Thyroid gland (tissue), 4 donors: ENCODE measurements at regions not wholly inside any gene's neighbourhood (a gene's known extent, or its start where the extent isn't known, plus 50 kb on each side); places are given as distances from the start of the nearest gene placed in this dataset.

Experiments
- DNase-seq, 2 donors: peaks; one replicate each; pipeline ENCODE4 v3.0.0-alpha.2; 2019
- H3K27ac ChIP-seq, 3 donors: fragments of 200-600 bp; sonication (generic); 1 replicate in 2 of 3; 2 replicates in 1 of 3; pipeline ENCODE4 v1.5.1; 2016 to 2019; ENCODE audit warnings: mild to moderate bottlenecking in 1 of 3, moderate library complexity in 1 of 3
- H3K27me3 ChIP-seq: fragments of 200-600 bp; sonication (generic); one replicate; pipeline ENCODE4 v1.5.1; 2019
- H3K36me3 ChIP-seq, 2 donors: fragments of 200-600 bp; sonication (generic); one replicate each; pipeline ENCODE4 v1.5.1; 2016 to 2019
- H3K4me1 ChIP-seq, 2 donors: fragments of 200-600 bp; sonication (generic); one replicate each; pipeline ENCODE4 v1.5.1; 2017 to 2019
- H3K4me3 ChIP-seq, 3 donors: fragments of 200-600 bp; sonication (generic); replicated peaks in 1 of 3; 1 replicate in 2 of 3; 2 replicates in 1 of 3; pipeline ENCODE4 v1.5.1; 2016; ENCODE audit warnings: mild to moderate bottlenecking in 1 of 3
- H3K9me3 ChIP-seq: fragments of 200-600 bp; sonication (generic); one replicate; pipeline ENCODE4 v1.5.1; 2017
- POLR2A ChIP-seq, 2 donors: fragments of 450-650 bp; IDR thresholded peaks; one replicate each; pipeline ENCODE4 v1.6.1; 2017; ENCODE audit warnings: antibody characterized with exemption in 2 of 2, mild to moderate bottlenecking in 2 of 2, moderate library complexity in 1 of 2
- WGBS, 2 donors: methylation state at CpG; one replicate each; pipeline ENCODE4 v1.1.5; 2017; 5-methylcytosine and 5-hydroxymethylcytosine counted together
- intact Hi-C: fragments of 100-400 bp; cut with DNase I; formaldehyde crosslinking; loops from one replicate; pipeline ENCODE4 v1.15.1; 2023
- TF ChIP-seq, protein P1 (sequence below), 6 experiments: fragments of 200-600 bp in 3 of 6; fragments of 450-650 bp in 3 of 6; sonication (generic) in 3 of 6; IDR thresholded peaks; one replicate each; pipeline ENCODE4 v1.5.1; 2016 to 2019; ENCODE audit warnings: antibody characterized with exemption in 6 of 6, mild to moderate bottlenecking in 2 of 6, inconsistent platforms in 1 of 6, moderate library complexity in 1 of 6

DNA sequence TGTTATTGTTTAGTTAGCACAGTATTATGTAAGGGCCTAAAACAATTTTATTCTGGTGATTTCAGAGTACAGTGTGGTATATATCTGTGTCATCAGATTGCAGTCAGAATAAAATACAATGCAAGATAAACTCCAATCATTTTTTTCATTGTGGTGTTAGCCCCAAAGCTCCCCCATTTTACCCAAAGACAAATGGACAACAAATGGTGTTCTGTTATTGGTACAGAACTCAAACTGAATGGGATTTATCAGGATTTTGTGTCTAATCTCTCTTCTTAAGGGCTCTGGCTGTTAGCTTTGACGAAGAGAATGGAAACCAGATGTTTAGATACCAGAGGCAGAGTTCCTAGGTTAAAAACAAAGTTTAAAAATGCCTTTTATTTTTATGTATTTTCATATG, 163.1 kb upstream of the USP25 start:
- 47 to 58% methylated on average over 1 of the region's 1 CpG for WGBS, 2 donors
- no peak overlapping the region for H3K27ac ChIP-seq
- H3K36me3 ChIP-seq: no peaks in the 10 kb centered on the region
- DNase-seq: no peak
- no peak overlapping the region for H3K4me3 ChIP-seq
- no peaks in the 10 kb centered on the region for H3K4me1 ChIP-seq
- H3K9me3 ChIP-seq: no peaks in the 10 kb centered on the region
- intact Hi-C loops: no loop called here
- H3K27me3 ChIP-seq: no peaks in the 10 kb centered on the region
- TF ChIP-seq, protein P1, sequence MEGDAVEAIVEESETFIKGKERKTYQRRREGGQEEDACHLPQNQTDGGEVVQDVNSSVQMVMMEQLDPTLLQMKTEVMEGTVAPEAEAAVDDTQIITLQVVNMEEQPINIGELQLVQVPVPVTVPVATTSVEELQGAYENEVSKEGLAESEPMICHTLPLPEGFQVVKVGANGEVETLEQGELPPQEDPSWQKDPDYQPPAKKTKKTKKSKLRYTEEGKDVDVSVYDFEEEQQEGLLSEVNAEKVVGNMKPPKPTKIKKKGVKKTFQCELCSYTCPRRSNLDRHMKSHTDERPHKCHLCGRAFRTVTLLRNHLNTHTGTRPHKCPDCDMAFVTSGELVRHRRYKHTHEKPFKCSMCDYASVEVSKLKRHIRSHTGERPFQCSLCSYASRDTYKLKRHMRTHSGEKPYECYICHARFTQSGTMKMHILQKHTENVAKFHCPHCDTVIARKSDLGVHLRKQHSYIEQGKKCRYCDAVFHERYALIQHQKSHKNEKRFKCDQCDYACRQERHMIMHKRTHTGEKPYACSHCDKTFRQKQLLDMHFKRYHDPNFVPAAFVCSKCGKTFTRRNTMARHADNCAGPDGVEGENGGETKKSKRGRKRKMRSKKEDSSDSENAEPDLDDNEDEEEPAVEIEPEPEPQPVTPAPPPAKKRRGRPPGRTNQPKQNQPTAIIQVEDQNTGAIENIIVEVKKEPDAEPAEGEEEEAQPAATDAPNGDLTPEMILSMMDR (IDR thresholded peaks at IDR 0.05): no peak
- TF ChIP-seq POLR2A (IDR thresholded peaks at IDR 0.05): no peak

DNA sequence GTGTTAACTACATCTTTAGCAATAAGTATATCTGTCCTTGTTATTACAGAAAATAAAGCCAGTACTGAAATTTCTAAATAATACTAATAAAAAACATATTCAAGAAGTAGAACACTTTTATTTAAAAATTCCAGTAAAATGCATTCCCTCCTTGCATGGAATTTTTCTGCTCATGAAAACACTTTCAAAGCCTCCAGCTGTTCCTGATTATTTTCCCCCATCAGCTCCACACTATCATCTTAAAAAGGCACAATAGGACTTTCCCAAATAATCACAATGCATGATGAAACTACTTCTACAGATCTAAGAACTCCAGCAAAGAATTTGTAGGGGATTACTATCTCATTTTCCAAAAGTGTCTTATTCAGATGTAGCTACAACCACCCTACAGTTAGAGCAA, 162.6 kb upstream of the USP25 start:
- Histone ChIP-seq H3K9me3 (no peaks in the 10 kb centered on the region), H3K4me3 (no peak overlapping the region), H3K36me3 (no peaks in the 10 kb centered on the region), H3K27ac (no peak overlapping the region), H3K4me1 (no peaks in the 10 kb centered on the region), H3K27me3 (no peaks in the 10 kb centered on the region)
- TF ChIP-seq, protein P1 (IDR thresholded peaks at IDR 0.05): no peak
- TF ChIP-seq POLR2A (IDR thresholded peaks at IDR 0.05): no peak
- intact Hi-C loops: no loop called here
- DNase-seq: no peak

DNA sequence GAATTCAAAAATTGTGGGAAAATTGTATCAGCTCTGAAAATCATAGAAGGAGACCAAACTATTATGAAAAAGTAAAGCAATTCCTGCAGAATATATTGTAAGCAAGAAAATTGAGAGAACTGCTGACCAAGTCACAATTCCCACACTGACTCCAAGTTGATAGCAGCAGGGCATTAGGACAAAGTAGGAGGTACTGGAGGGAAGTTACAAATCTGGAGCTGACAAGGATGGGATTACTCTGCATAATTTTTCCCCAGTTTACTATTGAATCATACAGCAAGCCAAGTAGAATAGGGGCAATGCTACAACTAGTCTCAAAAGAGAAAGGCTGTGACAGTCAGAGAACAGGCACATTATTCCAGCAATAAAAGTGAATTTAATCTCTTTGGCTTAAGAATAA, 161.3 kb upstream of the USP25 start:
- Histone ChIP-seq H3K27me3 (no peaks in the 10 kb centered on the region), H3K27ac (no peak overlapping the region), H3K4me1 (no peaks in the 10 kb centered on the region), H3K36me3 (no peaks in the 10 kb centered on the region), H3K9me3 (no peaks in the 10 kb centered on the region), H3K4me3 (no peak overlapping the region)
- no peak for DNase-seq
- TF ChIP-seq POLR2A (IDR thresholded peaks at IDR 0.05): no peak
- TF ChIP-seq, protein P1 (IDR thresholded peaks at IDR 0.05): no peak
- intact Hi-C loops: no loop called here

DNA sequence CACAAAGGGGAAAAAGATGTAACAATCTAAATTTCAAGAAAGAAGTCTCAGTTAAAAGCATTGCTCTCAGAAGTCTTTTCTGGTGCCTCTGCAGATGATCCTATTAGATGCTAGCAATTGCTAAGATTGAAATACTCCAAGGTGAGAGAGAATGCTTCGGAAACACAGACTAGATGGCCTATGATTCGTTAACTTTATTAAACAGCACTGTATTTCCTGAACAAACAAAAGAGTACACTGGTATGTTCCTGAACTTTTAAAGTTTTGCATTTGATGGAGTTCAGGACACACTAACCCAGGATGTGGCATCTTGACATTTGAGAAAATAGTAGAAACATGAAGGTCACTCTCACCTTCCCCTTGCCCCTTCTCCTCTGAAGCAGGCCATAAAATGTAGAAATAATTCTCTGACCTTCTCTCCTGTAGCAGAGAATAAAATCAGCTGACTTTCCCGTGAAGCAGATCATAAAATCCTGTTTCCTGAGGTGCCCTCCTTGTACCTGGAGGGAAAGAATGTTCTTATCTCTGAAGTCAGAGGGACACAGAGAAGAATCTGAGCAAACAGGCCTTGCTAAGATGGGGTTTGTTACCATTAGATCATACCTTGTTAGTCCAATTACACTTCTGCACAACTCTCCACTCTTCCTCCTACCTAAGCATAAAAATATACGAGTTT, 142.9 kb upstream of the USP25 start:
- TF ChIP-seq POLR2A (IDR thresholded peaks at IDR 0.05): no peak
- TF ChIP-seq, protein P1 (IDR thresholded peaks at IDR 0.05): no peak
- H3K4me1 ChIP-seq: no peaks in the 10 kb centered on the region
- intact Hi-C loops: no loop called here
- no peaks in the 10 kb centered on the region for H3K36me3 ChIP-seq
- no peaks in the 10 kb centered on the region for H3K9me3 ChIP-seq
- H3K4me3 ChIP-seq: no peak overlapping the region
- no peak for DNase-seq
- H3K27ac ChIP-seq: no peak overlapping the region
- H3K27me3 ChIP-seq: no peaks in the 10 kb centered on the region
- 78 to 80% methylated on average over 4 of the region's 4 CpGs for WGBS, 2 donors

DNA sequence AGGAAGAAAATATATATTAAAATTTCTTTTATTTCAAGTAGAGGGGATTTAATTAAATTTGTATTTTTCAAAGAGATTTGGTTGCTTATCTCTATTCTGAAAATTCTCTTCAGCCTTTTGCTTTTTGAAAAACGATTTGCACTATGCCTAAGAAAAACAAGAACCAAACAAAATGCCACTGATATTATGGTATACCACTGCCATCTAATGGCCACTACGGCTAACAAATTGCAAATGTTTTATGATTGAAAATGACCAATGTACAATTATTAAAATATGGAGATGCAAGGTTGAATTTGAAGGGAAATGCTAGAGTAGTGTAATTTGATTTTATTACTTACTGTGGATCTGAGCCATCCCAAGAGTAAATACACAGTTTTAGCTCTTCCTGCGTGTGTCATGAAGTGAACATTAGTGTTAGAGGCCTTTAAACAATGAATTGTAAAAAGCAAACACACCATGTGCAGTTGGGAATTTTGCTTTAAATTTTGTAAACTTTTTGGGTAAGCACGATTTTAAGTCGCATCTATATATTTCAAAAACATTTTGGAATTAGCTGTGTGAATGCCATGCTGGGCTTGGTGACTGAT, 137.4 kb upstream of the USP25 start:
- H3K9me3 ChIP-seq: no peaks in the 10 kb centered on the region
- no peak for TF ChIP-seq POLR2A (IDR thresholded peaks at IDR 0.05)
- TF ChIP-seq, protein P1 (IDR thresholded peaks at IDR 0.05): peak in 5 of 6 experiments; percentile 27 to 61 (median 49)
- H3K27me3 ChIP-seq: no peaks in the 10 kb centered on the region
- H3K4me1 ChIP-seq: no peaks in the 10 kb centered on the region
- H3K27ac ChIP-seq: no peak overlapping the region
- intact Hi-C loops: no loop called here
- DNase-seq: no peak
- 31 to 33% methylated on average over 5 of the region's 5 CpGs for WGBS, 2 donors
- H3K4me3 ChIP-seq: no peak overlapping the region
- H3K36me3 ChIP-seq: no peaks in the 10 kb centered on the region
